Brain microvascular endothelial cell (primary cell): ENCODE measurements at regions not wholly inside any gene's neighbourhood (a gene's known extent, or its start where the extent isn't known, plus 50 kb on each side); places are given as distances from the start of the nearest gene placed in this dataset.

Experiments
- DNase-seq: peaks from one replicate; pipeline ENCODE4 v3.0.0-alpha.2; 2020
- H3K27ac ChIP-seq: fragments of 250-450 bp; sonication (Bioruptor Pico); 2 replicates; pipeline ENCODE4 v1.5.1; 2020; ENCODE audit warnings: mild to moderate bottlenecking, moderate library complexity
- H3K27me3 ChIP-seq: fragments of 250-450 bp; sonication (Bioruptor Pico); replicated peaks from 2 replicates; pipeline ENCODE4 v1.5.1; 2020; ENCODE audit warnings: mild to moderate bottlenecking
- H3K36me3 ChIP-seq: fragments of 250-450 bp; sonication (Bioruptor Pico); replicated peaks from 2 replicates; pipeline ENCODE4 v1.5.1; 2020; ENCODE audit warnings: mild to moderate bottlenecking
- H3K4me3 ChIP-seq: 2 replicates; pipeline ENCODE4 v1.5.1; 2011; ENCODE audit warnings: low read depth, mild to moderate bottlenecking, control low read depth, low read length, moderate library complexity
- in situ Hi-C: cut with HindIII; loops from 2 replicates; pipeline ENCODE4 v1.10.0; 2017; ENCODE audit warnings: low sequenced_read_pairs, low pct_ligation_motif_present
- TF ChIP-seq, protein P1 (sequence below): IDR thresholded peaks from 2 replicates; pipeline ENCODE4 v1.5.1; 2011; ENCODE audit warnings: low read depth, mild to moderate bottlenecking, moderate library complexity, low read length, control low read depth, inconsistent platforms; ENCODE audit errors: missing control alignments

DNA sequence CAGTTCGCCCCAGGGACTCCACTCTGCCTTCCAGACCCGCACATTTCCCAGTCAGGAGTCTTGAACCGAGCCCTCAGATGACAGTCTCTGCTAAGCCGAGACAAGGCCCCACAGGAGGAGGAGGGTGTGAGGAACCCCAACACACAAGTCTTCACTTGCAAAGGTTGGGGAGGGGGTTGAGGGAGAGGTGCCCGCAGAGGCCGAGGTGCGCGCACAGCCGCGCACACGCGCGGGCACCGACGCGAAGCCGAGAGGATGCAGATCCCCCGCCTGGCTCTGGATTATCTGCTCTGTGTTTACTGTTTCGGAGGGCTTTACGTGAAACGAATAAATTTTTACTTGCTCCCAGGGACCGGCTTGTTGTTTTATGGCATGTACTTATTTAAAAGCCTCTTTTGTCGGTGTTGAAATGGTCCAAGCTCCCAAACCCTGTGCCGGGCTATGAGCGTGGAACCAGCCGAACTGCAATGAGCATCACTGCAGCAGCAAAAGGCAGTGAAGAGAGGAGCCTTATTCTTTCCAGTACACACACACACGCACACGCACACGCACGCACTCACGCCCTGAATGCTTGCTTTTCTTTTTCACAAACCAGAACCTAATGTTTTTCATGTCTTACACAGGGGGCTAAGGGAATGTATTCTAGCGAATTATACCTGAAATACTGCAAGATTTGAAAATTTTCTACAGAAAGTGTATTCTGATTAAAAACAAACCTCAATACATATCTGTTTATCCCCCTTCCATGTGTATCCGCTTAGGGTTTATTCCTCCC lies 297.7 kb downstream of the PARP8 start:
- no peaks in the 10 kb centered on the region for H3K36me3 ChIP-seq
- TF ChIP-seq, protein P1, sequence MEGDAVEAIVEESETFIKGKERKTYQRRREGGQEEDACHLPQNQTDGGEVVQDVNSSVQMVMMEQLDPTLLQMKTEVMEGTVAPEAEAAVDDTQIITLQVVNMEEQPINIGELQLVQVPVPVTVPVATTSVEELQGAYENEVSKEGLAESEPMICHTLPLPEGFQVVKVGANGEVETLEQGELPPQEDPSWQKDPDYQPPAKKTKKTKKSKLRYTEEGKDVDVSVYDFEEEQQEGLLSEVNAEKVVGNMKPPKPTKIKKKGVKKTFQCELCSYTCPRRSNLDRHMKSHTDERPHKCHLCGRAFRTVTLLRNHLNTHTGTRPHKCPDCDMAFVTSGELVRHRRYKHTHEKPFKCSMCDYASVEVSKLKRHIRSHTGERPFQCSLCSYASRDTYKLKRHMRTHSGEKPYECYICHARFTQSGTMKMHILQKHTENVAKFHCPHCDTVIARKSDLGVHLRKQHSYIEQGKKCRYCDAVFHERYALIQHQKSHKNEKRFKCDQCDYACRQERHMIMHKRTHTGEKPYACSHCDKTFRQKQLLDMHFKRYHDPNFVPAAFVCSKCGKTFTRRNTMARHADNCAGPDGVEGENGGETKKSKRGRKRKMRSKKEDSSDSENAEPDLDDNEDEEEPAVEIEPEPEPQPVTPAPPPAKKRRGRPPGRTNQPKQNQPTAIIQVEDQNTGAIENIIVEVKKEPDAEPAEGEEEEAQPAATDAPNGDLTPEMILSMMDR, result no peak
- DNase-seq, result no peak
- no peak overlapping the region for H3K4me3 ChIP-seq
- H3K27me3 ChIP-seq, result peaks cover 56% of the 10 kb centered on the region
- H3K27ac ChIP-seq, result no peak overlapping the region
- in situ Hi-C loops, result loop anchor here (25.0 kb wide), 1 partner anchor 1698 kb away; no protein-coding TSS in a partner anchor

DNA sequence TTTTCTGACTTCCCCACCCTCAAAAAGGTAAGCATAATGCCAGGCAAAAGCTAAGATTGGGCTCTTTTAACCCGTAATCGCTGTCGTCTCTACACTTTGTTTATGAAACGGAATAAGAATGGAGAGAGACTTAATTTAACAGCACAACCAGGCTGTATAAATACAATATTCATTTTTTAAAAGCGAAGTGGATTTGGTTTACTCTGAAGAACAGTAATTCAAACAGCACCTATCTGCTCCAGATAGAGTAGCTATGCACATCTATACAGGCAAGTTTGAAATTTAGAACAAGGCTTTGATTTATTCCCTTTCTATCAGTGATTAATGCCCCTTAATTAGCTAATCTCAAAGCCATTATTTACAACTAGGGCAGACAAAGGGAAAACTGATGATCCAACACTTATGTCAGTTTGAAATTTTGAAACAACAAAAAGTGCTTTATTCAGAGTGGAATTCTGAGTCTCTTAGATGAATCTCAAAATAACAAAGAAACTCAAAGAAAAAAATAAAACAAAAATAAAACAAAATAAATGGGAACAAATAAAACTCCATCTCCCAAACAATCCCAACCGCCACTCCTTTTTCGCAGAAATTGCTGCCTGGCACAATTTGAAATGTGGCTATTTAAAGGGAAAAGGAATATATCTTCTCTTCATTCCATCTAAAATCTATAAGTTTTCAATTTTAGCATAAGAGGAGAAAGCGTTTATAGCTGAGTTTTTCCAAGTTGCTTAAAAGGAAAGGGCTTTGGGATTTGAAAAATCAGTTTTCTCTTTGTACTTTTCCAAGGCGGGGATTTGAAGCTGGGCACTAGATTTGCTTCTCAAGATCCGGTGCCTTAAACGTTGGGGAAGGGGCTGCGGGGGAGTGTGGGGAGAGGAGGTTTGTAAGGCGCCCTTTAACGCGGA lies 298.6 kb downstream of the PARP8 start:
- Histone ChIP-seq H3K27me3 (peaks cover 63% of the 10 kb centered on the region), H3K4me3 (no peak overlapping the region), H3K27ac (no peak overlapping the region), H3K36me3 (no peaks in the 10 kb centered on the region)
- DNase-seq, result no peak
- TF ChIP-seq, protein P1, result no peak
- in situ Hi-C loops, result loop anchor here (25.0 kb wide), 1 partner anchor 1697 kb away; no protein-coding TSS in a partner anchor

DNA sequence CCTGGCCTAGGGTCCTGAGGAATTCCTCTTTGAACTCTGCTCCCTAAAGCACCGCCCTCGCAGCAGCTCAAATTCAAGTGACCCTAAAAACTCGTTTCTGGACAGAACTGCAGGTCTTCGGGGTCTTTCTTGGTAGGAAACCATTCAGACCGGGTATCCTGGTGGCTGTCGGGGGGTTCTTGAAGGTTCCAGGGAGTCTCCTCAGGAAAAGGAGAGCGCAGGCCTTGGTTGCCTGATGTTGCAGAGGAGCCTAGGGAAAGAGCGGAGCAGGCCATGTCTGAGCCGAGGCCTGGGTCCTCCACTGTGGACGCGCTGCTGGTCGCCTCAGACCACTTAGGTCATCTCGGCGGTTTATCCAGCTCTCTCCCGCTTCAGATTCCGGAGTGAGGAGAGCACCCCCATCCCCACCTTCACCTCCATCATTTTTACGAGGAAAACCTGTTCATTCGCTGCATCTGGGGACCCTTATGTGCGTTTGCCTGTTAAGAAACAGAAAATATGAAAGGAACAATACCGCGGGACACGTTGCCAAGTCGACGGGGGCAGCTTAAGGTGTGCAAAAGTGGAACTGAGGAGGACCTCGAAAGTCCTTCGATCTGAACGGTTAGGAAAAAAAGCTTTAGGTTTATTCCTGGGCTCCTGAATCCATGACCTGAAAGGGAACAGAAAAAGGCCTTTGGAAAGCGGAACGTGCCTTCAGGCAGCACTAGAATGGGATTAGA lies 299.4 kb downstream of the PARP8 start:
- Histone ChIP-seq H3K36me3 (no peaks in the 10 kb centered on the region), H3K27ac (no peak overlapping the region), H3K4me3 (no peak overlapping the region), H3K27me3 (peaks cover 65% of the 10 kb centered on the region)
- no peak for DNase-seq
- TF ChIP-seq, protein P1, result no peak
- in situ Hi-C loops, result loop anchor here (25.0 kb wide), 1 partner anchor 1696 kb away; no protein-coding TSS in a partner anchor

DNA sequence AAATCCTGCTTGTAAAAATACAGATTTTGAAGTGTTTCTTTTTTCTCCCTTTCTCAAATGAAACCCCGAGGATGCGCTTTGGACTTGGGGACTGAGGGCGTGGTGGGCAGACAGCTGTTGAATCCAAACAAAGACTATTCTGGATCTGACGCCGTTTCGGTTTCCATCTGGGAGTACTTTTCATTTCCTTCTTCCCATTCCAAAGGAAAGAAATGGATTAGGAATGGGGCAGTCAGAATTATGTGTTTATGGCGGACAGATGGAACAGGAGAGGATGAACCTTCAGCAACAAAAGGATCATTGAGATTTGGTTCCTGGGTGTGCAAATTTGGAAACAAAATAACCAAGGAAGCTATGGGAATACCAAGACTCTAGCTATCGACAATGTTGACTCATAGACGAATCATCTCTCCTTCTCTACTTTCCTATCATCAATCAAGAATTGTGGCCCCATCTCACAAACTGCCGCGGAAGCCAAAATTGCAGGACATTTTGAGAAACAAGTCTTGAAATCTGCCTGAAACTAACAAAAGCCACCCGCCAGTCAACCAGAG lies 300.6 kb downstream of the PARP8 start:
- Histone ChIP-seq H3K27ac (no peak overlapping the region), H3K27me3 (peaks cover 69% of the 10 kb centered on the region), H3K36me3 (no peaks in the 10 kb centered on the region), H3K4me3 (no peak overlapping the region)
- no peak for DNase-seq
- TF ChIP-seq, protein P1, result no peak
- in situ Hi-C loops, result loop anchor here (25.0 kb wide), 1 partner anchor 1695 kb away; no protein-coding TSS in a partner anchor
